RPMI8226 (cell line): ENCODE measurements at regions not wholly inside any gene's neighbourhood (a gene's known extent, or its start where the extent isn't known, plus 50 kb on each side); places are given as distances from the start of the nearest gene placed in this dataset.
A peak's percentile ranks its signal among the peaks of the same experiment; 100 is the strongest.

Source experiments
- DNase-seq: peaks from one replicate; pipeline ENCODE4 v3.0.0-alpha.2; 2015

DNA sequence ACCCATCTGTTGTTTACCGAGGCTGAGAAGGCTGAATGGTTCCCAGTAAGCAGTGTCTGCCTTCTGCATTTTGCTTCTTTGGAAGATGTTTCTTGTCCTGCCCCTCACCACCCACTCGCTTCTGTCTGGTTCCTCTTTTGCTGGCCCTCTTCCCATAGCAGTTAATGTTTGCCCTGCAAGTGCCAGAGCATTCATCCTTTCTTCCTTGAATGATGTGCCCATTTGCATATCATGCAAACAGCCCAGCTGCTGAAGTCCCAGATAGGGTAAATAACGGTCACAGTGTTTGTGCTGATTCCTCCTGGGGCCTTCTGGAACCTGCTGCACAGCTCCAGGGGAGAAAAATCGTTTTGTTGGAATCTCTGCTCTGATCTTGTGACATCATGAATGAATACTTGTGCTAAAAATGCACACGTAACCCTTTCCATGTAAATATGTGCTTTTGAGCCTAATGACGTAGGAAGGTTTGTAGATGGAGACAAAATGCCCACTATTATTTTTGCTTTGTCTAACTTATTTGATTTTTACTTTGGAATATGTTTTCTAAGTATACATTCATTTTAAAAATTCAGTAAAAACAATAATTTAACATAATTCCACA is 381.0 kb downstream of the SOX2 start:
- DNase-seq: peak; percentile 14

DNA sequence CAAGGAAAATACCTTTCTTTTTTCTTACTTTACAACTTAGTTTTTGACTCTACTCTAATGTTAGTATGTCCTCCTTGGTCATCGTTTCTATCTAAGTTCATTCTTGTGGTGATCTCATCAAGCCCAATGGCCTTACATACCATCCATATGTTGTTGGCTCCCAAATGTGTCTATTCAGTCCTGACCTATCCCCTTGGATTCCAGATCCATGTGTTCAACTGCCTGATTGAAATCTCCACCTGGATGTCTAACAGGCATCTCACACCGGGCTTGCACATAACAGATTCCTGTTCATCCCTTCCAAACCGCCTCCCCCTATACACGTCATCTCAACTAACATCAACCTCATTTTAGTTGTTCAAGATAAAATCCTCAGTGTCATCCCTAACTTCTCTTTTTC is 382.6 kb downstream of the SOX2 start:
- no peak for DNase-seq

DNA sequence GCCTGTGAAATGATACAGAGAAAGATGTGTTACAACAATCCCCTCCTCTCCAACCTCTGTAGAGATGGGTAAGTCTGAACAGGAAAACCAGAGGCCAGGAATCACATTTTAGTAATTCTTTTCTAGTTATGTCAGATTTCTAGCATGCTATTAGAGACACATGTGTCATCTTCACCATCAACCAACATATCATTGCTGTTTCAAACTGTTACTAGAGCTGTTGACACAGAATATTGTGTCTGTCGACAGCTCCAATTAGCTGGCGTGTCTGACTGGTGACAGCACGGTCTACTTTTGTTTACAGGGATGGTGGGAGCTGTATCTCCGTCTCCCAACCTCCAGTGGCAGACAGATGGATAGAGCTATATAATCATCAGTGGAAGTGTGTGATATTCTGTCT is 393.2 kb downstream of the SOX2 start:
- no peak for DNase-seq

DNA sequence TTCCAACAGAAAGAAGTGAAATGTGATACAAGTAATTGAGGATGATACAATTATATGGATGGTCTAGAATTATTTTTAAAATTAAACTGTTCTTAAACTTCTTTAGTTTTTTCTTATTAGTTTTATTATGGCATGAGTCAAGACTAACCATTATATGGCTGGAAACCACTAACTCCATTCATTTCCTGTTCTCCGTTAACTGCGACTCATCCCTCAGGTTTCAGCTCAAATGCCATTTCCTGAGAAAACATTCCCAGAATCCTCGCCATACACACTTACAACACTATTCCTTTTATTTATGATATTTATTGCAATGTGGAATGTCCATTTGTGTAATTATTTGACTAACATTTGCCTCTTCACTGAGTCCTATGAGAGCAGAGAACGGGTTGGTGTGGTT is 394.1 kb downstream of the SOX2 start:
- no peak for DNase-seq

DNA sequence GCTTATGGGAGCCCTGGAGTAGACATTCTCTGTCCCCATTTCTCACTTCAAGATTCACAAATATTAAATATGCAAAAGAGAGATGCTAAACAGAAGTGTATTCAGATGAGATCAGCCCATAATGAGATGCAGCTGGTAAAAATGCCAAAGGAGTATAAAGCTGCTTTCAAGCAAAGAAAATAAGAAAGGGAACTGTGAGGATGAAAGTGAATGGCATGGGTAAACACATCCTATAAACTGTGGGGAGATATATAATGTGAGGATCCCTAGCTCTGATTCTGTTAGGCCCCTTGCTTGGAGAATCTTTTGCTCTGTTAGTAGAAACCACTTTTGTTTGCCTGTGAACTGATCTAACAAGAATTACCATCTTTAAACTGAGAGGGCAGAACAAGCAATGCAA is 396.6 kb downstream of the SOX2 start:
- DNase-seq: no peak

DNA sequence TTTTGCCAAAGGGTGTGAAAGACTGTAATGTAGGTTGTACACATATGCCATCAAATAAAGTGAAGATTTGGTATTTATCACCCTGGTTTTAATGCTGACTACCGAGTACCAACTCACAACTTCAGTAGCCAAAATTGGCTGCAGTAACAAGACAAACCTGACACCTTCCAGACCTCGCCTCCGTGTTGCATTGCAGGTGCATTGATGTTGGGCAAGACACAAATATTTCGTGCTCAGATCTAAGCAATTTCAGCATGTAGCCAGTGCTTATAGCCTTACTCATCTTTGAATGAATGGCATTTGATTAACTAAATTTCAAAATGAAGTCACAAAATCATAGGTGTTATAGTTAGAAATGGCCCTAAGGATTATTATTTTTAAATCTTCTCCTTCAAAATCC is 400.2 kb downstream of the SOX2 start:
- DNase-seq: no peak

DNA sequence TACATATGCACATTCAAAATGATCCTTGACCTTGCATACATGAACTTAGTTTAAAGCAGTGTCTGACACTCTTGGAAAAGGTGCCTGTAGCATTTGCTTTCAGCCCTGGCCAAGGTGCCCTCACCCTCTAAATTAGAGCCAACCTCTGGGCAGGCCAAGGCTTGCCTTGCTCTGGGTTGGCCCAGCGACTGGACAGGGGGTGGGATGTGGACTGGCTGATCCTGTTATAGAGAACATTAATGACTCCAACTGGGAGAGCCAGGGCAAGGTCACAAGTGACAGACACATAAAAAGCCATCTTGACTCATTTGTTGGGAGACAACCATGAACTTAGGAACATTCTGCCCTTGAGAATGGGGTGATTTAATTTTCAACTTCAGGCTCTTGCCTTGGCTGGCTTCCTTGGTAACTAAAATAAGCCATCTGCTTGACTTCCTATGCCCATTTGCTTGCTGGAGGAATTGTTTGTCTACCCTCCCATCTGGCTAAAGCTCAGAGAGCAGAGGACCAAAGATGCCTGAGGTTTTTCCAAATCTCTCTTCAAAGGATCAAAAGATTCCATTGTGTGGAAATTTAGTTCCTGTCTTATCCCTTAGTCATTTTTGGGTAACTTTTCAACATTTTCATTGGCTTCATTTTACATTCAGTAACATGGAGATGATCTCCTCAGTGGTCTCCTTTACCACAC is 403.7 kb downstream of the SOX2 start:
- DNase-seq: no peak

DNA sequence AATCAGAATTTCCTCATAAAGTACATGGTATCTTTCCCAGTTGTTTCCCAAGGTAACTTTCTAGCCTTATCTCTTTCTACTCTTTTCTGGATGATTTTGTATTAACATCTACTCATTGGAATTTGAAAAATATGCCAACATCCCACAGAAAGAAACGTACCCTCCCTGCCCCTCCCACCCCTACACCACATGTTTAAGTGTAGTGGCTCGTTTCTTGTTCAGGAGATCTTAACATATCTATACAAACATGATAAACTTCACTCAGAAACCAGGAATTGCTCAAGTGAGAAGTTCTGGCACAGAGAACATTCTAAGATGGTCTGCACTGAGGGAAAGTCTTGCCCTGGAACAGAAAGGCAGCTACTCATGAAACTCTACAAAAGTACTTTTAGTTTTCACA is 404.7 kb downstream of the SOX2 start:
- DNase-seq: no peak

DNA sequence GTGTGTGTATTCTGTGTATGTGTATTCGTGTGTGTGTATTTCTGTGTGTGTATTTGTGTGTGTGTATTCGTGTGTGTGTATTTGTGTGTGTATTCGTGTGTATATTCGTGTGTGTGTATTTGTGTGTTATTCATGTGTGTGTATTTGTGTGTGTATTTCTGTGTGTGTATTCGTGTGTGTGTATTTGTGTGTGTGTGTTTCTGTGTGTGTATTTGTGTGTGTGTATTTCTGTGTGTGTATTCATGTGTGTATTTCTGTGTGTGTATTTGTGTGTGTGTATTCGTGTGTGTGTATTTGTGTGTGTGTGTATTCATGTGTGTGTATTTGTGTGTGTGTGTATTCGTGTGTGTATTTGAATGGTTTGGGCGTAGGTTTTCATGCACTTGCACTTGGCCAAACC is 405.4 kb downstream of the SOX2 start:
- DNase-seq: no peak

DNA sequence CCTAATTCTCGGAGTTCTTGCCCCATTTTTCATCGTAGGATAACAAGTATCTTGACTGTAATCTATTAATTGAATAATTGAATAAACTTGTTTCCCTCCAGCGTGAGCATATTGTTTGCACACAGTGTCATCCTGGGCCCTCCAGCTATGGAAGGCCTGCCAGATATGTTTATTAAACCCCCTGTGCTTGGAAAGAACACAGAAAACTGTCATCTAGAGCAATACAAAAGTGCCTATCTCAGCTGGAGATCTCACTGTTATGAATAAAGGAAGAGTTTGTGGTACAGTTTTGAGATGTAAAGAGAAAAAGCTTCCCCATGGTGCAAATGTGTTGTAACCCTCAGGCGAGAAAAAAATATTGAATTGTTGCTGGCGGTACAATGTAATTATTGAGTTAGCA is 405.9 kb downstream of the SOX2 start:
- no peak for DNase-seq

DNA sequence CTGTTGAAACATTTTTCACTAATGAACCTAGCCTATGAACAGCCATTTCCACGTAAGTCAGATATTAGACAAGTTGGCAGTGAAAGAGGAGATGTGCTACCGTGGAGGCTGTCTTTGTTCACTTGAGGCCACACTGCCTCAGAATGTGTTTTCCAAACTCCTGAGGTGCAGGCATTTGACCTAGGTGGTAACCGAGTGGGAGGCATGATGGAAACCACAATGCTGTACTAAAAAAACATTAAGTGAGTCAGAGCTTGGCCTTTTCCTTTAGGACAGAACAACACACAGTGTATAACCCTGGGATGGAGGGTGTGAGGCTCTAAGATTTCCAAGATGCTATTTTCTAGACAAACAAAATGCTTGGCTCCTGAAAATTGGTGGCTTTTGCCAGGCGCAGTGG is 406.3 kb downstream of the SOX2 start:
- no peak for DNase-seq

DNA sequence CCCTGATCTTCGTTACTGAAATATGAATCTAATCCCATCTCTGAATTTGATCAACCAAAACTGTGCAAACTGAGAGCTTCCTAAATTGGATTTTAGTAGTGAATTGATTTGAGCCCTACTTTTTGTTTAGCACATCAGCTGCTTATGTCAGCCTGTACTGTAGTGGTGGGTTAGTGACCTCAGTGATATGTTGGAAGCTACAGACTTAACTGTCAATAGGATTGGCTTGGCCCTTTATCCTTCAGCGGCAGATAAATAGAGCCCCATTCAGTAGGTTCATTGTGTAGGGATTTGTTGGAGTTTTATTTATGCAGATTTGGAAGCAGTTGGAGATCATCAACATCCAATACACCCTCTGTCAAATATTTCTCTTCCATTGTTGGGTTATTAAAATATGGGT is 409.7 kb downstream of the SOX2 start:
- no peak for DNase-seq

DNA sequence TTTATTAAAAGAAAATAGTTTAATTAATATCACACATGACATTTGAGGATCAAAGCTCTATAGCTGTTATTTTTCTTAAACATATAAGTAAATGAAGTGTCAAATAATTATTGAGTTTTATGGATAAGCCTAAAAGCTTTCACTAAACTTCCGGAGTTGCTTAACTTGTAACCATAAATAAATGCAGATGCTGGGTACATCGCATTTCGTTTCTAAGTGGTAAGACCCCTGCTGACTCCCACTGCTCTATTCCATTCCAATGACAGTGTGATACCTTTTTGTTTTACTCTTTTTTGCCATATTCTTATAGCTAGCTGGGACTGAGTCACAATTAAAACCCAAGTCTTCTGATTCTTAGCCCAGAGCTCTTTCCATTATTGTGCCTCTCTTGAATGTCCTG is 411.1 kb downstream of the SOX2 start:
- no peak for DNase-seq

DNA sequence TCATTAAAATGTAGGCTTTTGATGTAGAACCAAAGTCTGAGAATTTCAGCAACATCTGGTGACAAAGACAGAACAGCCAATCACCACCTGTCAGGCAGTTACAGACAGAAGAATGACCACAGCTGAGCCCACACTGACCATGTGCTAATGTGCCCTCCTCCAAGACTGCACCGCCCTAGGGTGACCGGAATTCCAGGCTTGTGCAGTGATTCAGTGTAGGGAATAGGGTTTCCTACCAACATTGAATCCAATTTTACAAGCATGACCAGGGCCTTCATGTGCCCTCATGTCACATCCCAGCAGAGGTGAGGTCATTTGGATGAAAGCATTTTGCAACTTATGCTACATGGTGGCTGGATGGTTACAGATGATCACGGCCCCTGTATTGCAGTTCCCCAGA is 412.5 kb downstream of the SOX2 start:
- no peak for DNase-seq

DNA sequence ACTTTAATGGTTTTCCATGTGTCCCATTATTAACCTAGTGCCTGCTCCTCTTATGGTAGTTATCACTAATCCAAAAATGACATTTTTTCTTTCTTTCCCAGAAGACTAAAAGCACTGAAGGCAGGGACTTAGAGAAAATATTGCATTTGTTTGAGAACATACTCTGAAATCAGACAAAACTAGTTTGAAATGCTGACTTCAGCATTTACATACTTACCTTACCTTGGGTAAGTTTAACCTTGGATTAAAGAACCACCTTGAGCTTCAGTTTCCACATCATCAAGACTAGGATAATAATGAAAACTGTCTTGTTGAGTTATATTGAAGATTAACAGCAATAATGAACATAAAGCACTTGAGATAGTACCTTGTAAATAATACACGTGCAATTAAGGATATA is 413.0 kb downstream of the SOX2 start:
- DNase-seq: no peak

DNA sequence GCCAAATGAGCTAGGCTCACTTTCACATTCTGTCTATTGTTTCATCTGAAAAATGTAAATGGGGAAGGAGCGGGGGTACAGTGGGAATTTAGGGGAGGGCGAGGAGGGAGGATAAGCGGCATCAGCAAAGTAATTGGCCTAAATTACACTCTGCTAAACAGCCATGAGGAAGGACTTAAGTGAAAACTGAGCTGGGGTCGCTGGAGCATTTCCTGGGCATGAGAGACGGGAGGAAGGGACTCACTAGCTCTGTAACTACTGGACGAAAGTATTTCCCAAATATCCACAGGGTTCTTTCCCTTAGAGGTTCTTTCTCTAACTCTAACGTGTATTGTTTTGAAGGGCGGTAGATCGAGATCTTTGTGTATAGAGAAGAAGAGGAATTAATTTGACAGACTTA is 418.0 kb downstream of the SOX2 start:
- no peak for DNase-seq

DNA sequence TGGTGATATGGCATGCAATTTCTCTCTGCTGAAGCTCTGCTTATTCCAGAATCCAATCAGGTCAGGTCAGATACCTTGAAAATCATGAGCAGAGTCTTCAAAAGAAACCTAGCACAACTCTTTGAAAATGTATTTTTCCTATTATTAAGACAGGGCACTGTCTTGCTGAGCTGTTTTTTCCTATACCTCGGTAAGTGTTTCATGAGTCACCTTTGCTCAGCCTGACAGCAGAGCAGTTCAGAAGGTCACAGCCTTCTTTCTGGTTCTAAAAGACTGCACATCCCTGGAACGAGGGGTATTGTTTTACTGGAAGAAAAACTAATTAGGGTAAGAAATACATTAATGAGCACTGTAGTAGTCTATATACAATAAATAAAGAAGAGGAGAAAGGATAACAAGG is 422.0 kb downstream of the SOX2 start:
- DNase-seq: no peak

DNA sequence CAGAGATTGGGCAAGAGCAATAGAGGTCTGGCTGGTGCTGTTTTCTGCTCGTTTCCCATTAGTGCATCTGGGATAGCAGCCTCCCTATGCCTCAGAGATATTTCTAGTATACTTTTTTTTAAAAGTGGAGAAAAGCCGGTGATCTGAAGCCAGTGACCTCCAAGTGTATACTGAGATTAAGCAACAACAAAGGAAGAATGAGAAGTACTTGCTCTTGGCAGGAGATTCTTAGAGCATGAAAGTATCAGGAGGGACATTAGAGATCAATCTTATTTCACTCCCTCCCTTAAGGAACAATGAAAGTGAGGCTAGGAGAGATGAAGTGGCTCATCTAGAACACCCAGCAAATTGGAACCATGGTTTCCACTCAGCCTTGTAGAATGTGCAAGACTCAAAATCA is 423.3 kb downstream of the SOX2 start:
- DNase-seq: no peak

DNA sequence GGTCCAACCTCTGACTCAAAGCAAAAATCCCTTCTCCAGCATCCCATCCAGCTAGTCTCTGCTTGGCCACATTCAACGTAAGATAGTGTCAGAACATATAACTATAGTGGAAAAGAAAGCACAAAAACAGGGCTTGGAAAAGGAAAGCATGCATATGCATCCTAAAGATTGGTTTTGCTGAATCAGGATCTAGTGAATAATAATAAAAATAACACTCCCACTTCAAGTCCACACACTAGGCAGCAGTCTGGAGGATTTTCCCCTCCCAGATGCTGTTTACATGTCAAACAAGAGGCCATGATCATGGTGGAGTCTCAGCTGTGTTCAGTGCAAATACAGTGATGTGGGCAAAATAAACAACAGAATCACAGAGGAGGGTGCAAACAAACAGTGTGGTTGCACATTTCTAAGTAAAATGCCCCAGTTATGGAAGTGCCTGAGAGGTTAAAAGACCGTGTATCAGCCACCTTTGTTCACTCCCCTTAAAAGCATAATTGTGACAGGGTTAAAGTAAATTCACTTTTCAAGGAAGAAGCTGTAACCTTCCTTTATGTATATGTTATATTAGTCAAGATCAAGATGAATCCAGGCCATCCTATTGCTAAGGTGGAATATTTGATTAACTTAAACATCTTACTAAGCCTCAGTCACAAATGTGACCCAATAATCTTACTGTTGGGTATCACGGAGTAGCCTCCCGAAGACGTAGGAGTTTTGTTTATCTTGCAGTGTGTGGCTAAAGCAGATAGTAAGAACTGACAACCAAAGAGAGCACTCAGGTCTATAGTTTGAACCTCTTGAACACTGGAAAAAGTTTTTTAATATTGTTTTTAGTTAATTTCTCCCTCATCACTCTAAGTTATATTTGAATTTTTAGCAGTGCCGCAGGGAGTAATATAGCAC is 424.5 kb downstream of the SOX2 start:
- DNase-seq: no peak

DNA sequence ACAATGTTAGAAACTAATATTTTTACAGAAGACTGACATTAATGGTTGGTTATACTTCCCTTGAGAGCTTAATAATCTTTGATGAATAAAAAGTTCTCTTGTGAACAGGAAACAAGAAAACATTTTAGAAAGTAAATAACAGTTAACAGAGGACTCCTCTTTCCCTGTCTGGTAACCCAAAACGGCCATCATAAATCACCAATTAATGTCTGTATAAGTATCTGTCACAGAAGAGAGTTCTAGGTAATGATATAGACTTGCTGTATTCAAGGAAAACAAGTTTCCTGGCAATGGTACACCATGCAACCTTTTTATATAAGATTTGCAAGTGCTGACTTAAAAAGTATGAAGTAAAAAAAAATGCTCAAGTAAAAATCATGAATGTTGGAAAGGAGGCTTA is 426.7 kb downstream of the SOX2 start:
- DNase-seq: no peak

DNA sequence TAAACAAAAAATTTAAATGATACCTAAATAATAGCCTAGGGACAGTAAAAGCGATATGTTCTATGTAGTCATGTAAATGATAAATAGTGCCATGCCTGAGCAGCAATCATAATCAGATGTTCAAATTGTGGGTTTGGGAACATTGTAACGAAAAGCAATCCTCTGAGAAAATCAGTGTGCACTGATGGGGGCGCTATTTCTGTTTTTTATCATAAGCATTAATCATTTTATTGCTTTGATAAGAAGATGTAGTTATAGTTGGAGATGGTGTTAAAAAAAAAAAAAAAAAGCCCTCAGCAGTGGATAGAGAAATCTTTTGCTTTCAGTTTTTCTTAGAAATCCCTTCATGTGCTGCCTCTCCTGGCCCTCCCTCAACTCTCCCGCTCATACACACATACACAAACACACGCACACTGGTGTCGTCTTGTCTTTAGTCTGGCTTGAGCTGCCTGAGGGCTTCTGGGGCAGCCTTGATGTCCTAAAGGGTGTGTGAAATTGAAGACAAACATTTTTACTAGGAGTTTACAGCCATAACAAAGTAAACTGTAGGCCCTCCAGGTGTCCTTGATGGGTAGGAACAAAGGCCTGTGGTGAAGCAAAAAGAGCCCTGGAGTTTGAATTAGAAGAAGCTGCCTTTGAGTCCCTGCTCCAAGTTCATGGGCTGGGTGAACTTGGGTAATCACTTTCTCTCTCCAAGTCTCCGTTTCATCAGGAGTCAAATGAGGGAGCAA is 428.1 kb downstream of the SOX2 start:
- no peak for DNase-seq

DNA sequence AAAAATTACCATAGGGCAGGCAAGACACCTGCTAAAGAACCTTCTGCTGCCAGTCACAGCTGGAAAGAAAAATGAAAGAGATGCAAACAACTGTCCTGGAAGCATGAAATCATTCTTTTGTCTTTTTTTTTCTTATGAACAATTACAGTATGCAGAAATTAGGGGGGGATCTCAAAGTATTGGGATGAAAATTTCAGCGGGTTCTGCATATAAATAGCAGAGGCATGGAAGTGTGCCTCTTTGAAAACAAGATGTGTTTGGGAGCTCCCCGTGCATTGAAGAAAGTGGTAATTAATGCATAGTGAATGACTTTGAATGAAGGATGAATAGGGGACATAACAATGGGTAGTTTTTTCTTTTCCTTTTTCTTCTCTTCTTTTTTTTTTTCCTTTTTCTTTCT is 431.2 kb downstream of the SOX2 start:
- no peak for DNase-seq

DNA sequence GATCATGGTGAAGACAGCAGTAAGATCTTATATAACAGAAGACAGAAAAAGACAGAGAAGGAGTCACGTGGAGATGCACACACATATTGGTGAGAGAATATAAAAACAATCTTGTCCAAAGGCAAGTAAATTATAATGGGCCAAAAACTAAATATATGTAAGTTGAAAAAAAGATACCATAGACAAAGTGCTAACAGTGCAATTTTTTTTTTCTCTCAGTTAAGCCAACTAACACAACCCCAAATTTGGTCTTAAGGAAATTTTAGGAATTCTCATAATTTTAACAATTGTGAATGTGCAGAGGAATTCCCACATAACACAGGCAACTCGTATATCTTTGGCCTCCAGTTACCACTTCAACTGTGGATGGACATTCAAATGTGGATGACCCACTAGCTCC is 432.2 kb downstream of the SOX2 start:
- no peak for DNase-seq

DNA sequence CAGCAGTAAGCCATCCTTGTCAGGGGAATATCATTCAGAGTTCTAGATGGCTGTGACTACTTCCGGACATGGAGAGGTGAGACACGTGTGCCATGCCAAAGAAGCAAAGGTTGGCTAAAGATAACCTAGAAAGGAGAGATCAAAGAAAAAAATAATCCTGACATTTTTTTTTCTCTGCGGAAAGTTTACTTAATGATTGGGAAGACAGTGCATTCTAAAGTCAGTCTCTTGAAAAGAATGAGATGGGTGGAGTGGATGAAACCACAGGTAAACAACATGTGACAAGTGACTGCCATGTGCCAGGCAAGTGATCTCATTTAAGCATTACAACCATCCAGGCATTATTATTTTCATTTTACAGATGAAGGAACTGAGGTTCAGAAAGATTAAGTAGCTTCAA is 436.6 kb downstream of the SOX2 start:
- DNase-seq: no peak
